Type B pancreatic cell (in vitro differentiated cells): ENCODE measurements at regions not wholly inside any gene's neighbourhood (a gene's known extent, or its start where the extent isn't known, plus 50 kb on each side); places are given as distances from the start of the nearest gene placed in this dataset.

Experiments used
- DNase-seq: peaks from one replicate; pipeline ENCODE4 v3.0.0; 2021; ENCODE audit warnings: mixed read lengths; ENCODE audit not compliant: unreplicated experiment; ENCODE audit errors: extremely low spot score
- H3K27ac Mint-ChIP-seq: 2 replicates; pipeline ENCODE4 v1.8.0; 2021; ENCODE audit warnings: mild to moderate bottlenecking, mixed read lengths
- H3K27me3 Mint-ChIP-seq: 2 replicates; pipeline ENCODE4 v1.8.0; 2021; ENCODE audit warnings: mixed read lengths
- H3K36me3 Mint-ChIP-seq: 2 replicates; pipeline ENCODE4 v1.8.0; 2021; ENCODE audit warnings: mixed read lengths
- H3K4me1 Mint-ChIP-seq: one replicate; pipeline ENCODE4 v1.8.0; 2021; ENCODE audit warnings: mixed read lengths; ENCODE audit not compliant: unreplicated experiment
- H3K4me3 Mint-ChIP-seq: 2 replicates; pipeline ENCODE4 v1.8.0; 2021; ENCODE audit warnings: mild to moderate bottlenecking, mixed read lengths
- H3K9me3 Mint-ChIP-seq: 2 replicates; pipeline ENCODE4 v1.8.0; 2021; ENCODE audit warnings: mixed read lengths
- TF ChIP-seq, protein P1 (sequence below): fragments of 200-600 bp; sonication (generic); conservative IDR thresholded peaks from 2 replicates; pipeline ENCODE4 v1.5.0; 2021; ENCODE audit warnings: antibody characterized with exemption, mild to moderate bottlenecking

DNA sequence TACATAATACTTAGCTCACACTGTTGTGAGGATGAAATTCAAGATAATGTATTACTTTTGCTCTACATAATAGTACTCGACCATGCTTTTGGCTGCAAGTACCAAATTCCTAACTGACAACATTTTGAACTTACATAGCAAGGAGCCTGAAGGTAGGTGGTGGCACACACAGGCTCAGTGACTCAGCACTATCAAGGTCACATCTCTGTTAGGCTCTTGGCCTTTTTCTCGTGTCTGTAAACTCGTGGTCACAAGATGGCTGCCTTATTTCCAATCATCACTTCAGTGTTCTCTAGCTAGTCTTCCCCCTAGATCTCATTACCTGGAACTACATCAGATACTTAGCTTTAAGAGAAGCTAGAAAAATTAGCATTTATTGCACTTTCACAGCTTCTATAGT lies 61.4 kb upstream of the ABCB5 start:
- H3K4me1 Mint-ChIP-seq, result no peaks in the 10 kb centered on the region
- H3K4me3 Mint-ChIP-seq, result no peak overlapping the region
- no peak for DNase-seq
- no peaks in the 10 kb centered on the region for H3K36me3 Mint-ChIP-seq
- TF ChIP-seq, protein P1, sequence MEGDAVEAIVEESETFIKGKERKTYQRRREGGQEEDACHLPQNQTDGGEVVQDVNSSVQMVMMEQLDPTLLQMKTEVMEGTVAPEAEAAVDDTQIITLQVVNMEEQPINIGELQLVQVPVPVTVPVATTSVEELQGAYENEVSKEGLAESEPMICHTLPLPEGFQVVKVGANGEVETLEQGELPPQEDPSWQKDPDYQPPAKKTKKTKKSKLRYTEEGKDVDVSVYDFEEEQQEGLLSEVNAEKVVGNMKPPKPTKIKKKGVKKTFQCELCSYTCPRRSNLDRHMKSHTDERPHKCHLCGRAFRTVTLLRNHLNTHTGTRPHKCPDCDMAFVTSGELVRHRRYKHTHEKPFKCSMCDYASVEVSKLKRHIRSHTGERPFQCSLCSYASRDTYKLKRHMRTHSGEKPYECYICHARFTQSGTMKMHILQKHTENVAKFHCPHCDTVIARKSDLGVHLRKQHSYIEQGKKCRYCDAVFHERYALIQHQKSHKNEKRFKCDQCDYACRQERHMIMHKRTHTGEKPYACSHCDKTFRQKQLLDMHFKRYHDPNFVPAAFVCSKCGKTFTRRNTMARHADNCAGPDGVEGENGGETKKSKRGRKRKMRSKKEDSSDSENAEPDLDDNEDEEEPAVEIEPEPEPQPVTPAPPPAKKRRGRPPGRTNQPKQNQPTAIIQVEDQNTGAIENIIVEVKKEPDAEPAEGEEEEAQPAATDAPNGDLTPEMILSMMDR, result no peak
- no peaks in the 10 kb centered on the region for H3K27me3 Mint-ChIP-seq
- H3K27ac Mint-ChIP-seq, result no peak overlapping the region
- peaks cover 4% of the 10 kb centered on the region for H3K9me3 Mint-ChIP-seq

DNA sequence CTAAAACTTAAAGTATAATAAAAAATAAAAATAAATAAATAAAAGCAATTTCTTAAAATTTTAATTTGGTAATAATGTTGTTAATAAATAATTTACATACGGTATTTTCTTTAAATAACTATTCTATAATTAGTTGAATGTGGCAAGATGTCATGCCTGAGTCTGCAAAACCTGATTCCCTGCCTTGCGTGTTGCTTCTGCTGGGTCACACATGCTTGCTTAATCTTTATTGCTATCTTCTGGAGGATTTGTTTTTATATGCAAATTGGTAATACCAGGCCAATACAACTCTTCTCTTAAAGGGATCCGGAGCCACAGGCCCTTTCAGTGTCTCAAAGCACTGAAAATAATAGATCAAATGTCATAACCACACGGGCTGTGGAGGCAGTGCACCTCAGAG lies 59.4 kb upstream of the ABCB5 start:
- no peaks in the 10 kb centered on the region for H3K4me1 Mint-ChIP-seq
- H3K27ac Mint-ChIP-seq, result no peak overlapping the region
- no peak for DNase-seq
- peaks cover 4% of the 10 kb centered on the region for H3K9me3 Mint-ChIP-seq
- H3K4me3 Mint-ChIP-seq, result no peak overlapping the region
- H3K27me3 Mint-ChIP-seq, result no peaks in the 10 kb centered on the region
- H3K36me3 Mint-ChIP-seq, result no peaks in the 10 kb centered on the region
- TF ChIP-seq, protein P1, result no peak

DNA sequence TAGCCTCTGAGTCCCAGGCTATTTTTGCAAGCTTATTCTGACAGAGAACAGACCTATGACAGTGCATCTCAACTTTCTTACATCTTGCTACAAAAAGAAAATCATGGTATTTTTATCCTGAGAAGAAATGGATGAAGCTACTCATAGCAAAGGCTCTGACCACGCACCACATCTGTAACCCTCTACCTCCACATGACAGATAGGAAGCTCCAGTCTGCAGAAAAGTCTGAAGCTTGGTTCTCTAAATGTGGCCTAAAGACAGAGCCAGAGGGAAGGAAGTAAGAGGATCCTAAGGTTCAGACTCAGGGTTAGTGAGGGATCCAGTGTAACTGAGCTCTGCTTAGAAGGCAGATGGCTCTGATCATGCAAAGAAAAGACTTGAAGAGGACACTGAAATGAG lies 58.4 kb upstream of the ABCB5 start:
- H3K27me3 Mint-ChIP-seq, result no peaks in the 10 kb centered on the region
- DNase-seq, result no peak
- H3K4me1 Mint-ChIP-seq, result no peaks in the 10 kb centered on the region
- H3K27ac Mint-ChIP-seq, result no peak overlapping the region
- TF ChIP-seq, protein P1, result no peak
- peaks cover 4% of the 10 kb centered on the region for H3K9me3 Mint-ChIP-seq
- no peaks in the 10 kb centered on the region for H3K36me3 Mint-ChIP-seq
- no peak overlapping the region for H3K4me3 Mint-ChIP-seq

DNA sequence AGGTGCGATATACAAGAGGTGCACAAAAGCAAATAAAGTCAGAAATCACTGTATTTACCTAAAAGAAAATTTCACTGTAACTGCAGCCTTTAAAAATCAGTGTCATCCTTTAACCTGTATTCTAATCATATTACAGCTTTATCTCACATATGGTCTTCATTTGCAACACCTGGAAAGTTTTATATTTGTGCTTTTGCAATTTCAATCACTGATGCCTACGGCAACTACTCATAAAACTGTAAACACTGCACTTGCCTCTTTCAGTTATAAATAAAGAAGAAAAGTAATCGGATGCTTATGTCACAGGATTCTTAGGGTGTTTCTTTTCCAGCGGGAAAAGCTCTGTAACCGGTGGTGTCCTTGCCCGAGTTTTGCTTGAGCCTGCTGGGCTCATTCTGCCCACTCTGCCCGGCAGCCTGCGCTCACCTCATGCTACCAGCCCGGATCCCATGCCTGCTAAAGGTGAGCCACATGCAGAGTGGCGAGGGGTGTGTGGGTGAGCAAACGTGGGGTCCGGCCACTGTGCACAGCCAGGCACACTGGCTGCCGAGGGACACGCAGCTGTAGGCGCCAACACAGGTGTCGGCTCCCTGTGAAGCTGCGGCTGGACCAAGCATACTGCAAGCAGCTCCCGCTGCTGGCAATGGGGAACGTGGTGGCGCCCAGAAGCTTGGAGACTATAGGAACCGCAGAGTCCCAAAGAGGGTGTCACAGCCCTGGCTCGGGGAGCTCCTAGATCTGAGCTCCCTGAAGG lies 56.3 kb upstream of the ABCB5 start:
- H3K4me3 Mint-ChIP-seq, result no peak overlapping the region
- DNase-seq, result no peak
- H3K27me3 Mint-ChIP-seq, result no peaks in the 10 kb centered on the region
- no peak overlapping the region for H3K27ac Mint-ChIP-seq
- H3K4me1 Mint-ChIP-seq, result no peaks in the 10 kb centered on the region
- peaks cover 1% of the 10 kb centered on the region for H3K9me3 Mint-ChIP-seq
- no peaks in the 10 kb centered on the region for H3K36me3 Mint-ChIP-seq
- TF ChIP-seq, protein P1, result no peak

DNA sequence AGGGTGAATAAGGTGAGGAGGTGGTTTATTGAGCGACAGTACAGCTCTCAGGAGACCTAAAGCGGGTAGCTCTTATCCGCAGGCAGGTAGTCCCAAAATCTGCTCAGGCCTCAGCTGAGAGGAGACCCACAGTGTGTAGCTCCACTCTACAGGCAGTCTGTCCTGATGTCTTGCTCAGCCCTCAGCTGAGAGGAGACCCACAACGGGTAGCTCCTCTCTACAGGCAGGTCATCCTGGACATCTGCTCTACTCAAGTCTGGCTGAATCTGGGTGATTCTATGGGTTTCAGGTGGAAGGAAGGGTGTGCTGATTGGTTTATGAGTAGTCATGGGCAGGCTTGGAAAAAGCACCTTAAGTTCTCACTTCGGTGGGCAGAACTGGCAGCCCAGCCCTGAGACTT lies 55.6 kb upstream of the ABCB5 start:
- H3K4me1 Mint-ChIP-seq, result no peaks in the 10 kb centered on the region
- H3K9me3 Mint-ChIP-seq, result no peaks in the 10 kb centered on the region
- no peaks in the 10 kb centered on the region for H3K36me3 Mint-ChIP-seq
- TF ChIP-seq, protein P1, result no peak
- H3K4me3 Mint-ChIP-seq, result no peak overlapping the region
- no peak overlapping the region for H3K27ac Mint-ChIP-seq
- DNase-seq, result no peak
- no peaks in the 10 kb centered on the region for H3K27me3 Mint-ChIP-seq
